ENCODE measurements at regions not wholly inside any gene's neighbourhood (a gene's known extent, or its start where the extent isn't known, plus 50 kb on each side); places are given as distances from the start of the nearest gene placed in this dataset.
"Not testable (repeated sequence)": the region's sequence is repeated elsewhere in the genome, so short reads cannot be mapped to it uniquely, and the experiment has no call there.

DNA sequence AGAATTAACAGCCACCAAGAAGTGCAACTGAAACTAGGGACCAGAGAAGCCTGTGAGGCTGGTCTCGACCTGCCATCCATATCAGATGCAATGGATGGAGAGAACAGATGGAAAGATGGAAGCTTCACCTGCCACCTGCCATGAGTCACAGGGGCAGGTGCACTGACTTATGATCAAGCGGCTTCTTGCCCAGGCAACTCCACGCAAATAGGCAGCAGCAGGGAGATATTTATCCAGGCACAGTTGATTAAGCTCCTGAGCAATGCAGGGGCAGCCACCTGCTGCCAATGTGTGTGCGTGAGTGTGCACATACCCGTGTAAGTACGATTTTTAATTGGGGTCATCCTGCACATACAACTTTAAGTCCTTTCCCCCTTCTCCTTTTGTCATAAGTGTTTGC lies 174.2 kb downstream of the PTPRU start:
- DNase-seq (ENCODE audit: low spot score), result no peak

DNA sequence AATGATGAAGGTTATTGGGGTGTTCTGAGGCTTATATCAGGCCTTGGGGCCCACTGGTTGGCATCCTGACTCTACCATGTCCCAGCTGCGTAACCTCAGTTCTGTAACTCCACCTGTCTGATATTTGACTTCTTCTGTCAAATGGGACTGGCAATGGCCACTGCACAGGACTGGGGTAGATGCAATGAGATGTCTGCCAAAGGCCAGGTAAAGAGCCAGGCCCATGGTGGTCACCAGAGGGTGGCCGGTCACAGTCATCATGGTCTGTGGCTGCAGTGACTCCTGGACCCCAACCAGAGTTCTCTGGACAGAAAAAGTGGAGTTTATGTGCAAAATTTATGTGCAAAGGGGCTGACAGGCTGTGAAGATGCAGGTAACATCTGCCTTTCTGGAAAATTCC lies 173.3 kb downstream of the PTPRU start:
- DNase-seq (ENCODE audit: low spot score), result no peak

DNA sequence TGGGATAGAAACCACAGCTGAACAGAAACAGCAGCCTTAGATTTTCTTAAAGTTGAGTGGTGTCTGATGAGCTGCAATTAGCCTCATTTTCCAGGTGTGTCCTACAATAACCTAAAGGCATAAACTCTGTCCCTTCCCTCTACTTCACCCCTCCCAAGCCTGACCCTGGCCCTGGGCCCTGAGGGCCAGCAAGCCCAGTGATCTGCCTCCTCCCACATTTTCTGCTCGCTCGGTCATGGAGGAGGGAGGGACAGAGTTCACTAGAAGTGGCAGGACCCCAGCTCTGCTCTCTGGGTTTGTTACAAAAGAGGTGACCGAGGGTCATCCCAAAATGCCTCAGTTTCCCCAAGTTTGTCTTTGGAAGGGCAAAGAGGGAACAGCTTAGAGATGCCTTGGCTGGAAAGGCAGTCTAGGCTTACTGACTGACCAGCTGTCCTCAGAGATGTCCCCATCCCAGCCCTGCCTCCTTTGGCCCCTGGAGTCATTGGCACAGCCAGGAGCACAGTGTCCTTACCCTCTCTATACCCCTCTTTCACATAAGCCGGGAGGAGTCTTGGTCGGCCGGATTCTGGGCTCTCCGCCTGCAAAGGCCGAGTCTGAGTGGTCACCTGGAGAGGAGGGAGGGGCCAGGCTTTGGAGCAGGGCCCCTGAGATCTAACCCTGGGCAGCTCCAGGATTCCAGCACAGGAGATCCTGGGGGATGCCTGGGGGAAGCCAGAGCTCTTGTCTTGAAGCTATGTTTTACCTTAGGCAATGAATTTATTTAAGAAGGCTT lies 172.7 kb downstream of the PTPRU start:
- DNase-seq (ENCODE audit: low spot score), result no peak

DNA sequence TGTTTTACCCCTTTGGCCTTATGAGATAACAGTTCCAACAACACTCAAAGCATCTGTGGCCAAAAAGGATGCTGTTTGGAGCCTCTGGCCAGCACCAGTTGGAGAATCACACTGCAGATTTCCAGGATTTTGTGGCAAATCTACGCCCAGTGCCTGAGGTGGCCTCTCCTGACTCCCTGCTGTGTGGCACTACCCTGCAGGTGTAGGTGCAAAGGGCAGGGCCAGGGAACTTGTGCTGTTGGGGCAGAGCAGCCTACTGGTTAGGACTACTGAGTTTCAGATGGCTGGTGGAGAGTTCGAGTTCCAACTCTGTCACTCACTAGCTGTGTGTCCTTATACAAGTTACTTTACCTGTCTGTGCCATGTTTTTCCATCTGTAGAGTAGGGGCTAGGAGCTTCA lies 170.5 kb downstream of the PTPRU start:
- no peak for DNase-seq (ENCODE audit: low spot score)

DNA sequence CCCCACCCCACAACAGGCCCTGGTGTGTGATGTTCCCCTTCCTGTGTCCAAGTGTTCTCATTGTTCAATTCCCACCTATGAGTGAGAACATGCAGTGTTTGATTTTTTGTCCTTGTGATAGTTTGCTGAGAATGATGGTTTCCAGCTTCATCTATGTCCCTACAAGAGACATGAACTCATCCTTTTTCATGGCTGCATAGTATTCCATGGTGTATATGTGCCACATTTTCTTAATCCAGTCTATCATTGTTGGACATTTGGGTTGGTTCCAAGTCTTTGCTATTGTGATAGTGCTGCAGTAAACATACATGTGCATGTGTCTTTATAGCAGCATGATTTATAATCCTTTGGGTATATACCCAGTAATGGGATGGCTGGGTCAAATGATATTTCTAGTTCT lies 163.9 kb downstream of the PTPRU start:
- not testable (repeated sequence) for DNase-seq (ENCODE audit: low spot score)

DNA sequence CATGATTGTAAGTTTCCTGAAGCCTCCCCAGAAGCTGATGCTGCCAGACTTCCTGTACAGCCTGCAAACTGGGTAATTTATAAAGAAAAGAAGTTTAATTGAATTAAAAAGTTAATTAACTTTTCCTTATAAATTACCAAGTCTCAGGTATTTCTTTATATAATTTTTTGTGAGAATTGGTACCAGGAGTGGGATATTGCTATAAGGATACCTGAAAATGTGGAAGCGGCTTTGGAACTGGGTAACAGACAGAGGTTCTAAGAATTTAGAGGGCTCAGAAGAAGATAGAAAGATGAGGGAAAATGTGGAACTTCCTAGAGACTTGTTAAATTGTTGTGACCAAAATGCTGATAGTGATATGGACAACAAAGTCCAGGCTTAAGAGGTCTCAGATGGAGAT lies 163.1 kb downstream of the PTPRU start:
- DNase-seq (ENCODE audit: low spot score), result no peak

DNA sequence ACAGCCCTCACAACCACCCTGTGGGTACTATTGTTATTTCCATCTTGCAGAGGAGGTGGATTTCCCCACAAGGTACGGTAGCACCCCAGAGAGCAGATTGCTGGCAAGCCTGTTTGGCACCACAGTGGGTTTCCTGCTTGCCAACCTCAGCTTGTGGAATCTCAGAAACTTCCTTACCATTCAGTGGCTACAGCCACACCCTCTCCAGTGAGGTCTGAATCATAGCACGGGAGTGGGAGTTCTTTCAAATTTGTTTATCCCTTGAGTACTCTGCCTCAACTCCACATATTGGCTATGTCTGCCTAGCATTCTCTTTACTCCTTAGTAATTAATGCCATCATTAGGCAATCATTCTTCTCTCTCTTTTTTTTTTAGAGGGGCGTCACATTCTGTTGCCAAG lies 162.1 kb downstream of the PTPRU start:
- no peak for DNase-seq (ENCODE audit: low spot score)

DNA sequence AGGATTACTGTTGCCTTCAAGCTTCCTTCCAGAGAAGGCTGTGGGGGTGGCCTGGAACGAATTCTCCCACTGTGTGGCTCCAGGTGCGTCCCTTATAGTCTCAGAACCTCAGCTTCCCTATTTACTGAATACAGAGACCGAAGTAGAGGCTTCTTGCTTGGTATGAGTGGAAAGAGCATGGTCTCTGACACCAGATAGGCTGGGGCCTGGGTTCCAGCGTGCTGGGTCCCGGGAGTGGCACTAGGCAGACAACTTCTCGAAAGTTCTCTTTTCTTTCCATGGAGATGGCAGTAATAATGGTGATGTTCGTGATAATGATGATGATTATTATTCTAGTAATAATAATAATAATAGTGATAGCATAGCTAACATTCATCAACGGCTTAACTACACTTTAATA lies 161.7 kb downstream of the PTPRU start:
- no peak for DNase-seq (ENCODE audit: low spot score)

DNA sequence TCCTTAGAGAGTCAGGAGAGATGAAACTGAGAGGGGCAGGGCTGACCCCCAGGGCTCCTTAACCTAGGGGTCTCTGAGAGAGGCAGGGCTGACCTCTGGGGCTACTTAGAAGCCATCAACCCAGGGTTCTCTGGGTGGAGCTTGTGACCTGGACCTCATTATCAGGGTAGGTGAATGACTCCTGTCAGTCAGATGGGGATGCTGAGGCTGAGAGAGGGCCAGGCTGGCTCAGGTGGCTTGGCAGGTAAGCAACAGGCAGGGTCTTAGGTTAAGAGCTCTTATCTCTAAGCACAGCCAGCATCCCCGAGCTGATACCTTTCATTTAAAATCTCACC lies 160.9 kb downstream of the PTPRU start:
- no peak for DNase-seq (ENCODE audit: low spot score)

DNA sequence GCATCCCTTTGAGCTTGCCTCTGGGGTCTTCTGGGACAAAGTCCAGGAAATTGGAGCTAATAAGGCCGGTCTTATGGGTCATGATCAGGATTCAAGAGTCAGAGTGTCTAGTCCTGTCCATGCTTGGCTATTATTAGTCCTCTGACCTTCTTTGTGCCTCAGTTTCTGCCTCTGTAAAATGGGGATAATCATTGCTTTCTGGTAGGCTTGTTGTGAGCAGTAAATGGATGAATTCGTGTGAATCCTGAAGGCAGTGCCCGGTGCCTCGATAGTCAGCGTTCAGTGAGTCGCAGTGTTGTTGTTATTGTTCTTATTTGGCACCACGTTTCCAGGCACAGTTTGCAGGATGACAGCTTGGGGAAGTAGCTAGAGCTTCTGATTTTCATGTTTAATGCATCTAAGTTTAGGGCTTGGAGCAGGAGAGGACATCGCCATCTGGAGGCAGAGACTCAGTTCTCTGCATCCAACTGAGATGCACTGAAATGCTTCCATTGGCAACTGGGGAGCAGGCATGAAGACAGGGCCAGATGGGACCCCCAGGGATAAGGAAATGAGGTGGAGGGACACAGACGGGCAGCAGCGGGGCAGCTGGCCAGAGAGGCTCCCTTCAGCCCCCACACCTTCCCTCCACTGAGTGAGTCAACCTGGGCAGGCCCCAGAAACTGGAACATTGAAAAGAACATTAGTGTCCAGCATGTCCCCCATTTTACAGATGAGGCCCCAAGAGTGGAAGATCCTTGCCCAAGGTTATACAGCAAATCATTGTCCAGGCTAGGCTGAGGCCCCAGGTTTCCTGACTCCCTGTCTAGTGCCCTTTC lies 160.3 kb downstream of the PTPRU start:
- DNase-seq (ENCODE audit: low spot score), result no peak

DNA sequence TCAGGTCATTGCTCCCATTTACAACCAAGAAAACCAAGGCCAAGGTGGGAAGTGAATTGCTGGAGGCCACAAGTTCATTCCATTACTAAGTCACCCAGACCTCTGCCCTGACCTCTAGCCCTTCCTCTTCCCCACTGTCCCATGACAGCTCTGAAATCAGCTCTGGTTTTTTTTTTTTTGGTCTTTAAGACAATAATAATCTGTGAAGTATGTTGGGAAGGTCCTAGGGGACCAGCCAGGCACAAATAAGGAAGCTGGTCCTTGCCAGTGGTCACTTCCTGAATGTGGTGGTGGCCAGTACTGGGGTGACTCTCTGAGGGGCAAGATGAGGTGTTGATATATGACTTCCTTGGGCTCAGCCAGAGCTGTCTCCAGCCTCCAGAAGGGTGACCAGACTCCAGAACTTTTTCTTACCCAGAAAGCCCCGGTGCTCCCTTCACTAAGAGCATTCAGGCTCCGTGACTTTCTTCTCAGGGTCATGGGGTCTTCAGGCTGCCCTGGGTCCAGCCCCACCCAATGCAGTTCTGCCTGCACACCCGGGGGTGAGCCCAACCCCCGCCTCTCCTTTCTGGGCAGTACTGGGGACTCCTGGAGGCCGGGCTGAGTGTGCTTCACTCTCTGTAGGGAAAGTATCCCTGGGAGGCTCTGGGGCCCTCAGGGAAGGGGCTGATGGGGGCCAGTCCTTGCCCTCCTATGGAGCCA lies 159.6 kb downstream of the PTPRU start:
- DNase-seq (ENCODE audit: low spot score), result no peak

DNA sequence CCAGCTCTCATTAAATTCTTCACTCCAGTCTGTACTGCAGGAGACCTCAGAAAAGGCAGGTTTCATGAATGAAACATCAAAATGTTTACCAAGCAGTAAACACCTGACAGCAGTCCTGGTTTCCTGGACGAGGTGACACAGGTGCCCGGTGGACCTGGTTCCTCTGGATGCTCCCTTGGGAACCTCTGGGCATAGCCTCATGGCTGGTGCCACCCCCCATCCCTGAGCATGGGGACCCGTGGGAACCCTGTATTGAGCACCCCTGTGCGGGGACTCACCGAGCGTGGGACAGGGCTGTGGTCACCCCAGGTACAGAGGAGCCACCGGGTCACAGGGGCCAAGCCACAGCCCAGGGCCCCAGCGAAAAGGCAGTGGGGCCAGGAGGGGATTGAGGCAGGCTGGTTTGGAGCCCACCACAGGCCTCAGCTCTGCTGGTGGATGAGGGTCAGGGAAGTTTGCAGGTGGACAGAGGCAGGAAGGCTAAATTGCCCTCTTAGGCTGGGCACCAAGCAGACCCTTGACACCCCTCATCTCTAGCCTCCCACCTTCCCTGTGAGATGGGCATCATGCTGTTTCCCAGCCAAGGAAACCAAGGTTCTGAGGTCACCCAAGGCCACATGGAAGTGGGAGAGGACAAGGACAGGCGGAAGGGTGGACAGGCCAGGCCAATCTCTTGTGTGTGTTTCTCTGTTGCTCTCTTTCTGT lies 158.4 kb downstream of the PTPRU start:
- DNase-seq (ENCODE audit: low spot score), result no peak

DNA sequence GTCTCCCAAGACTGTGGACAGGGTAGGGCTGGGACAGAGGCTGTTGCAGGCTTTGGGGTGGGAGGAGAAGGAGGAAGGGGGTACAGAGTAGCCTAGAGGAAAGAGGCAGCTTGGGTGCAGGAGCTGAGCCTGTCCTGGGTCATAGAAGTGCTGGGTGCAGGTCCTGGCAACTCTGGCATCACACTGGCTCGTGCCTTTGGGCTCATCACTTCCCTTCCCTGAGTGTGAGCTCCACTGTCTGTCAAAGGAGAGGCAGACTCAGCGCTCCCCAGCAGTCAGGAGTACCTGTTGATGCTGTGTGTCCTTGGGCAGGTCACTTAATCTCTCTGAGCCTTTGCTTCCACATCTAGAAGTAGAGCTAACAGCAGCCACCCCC lies 157.1 kb downstream of the PTPRU start:
- no peak for DNase-seq (ENCODE audit: low spot score)

DNA sequence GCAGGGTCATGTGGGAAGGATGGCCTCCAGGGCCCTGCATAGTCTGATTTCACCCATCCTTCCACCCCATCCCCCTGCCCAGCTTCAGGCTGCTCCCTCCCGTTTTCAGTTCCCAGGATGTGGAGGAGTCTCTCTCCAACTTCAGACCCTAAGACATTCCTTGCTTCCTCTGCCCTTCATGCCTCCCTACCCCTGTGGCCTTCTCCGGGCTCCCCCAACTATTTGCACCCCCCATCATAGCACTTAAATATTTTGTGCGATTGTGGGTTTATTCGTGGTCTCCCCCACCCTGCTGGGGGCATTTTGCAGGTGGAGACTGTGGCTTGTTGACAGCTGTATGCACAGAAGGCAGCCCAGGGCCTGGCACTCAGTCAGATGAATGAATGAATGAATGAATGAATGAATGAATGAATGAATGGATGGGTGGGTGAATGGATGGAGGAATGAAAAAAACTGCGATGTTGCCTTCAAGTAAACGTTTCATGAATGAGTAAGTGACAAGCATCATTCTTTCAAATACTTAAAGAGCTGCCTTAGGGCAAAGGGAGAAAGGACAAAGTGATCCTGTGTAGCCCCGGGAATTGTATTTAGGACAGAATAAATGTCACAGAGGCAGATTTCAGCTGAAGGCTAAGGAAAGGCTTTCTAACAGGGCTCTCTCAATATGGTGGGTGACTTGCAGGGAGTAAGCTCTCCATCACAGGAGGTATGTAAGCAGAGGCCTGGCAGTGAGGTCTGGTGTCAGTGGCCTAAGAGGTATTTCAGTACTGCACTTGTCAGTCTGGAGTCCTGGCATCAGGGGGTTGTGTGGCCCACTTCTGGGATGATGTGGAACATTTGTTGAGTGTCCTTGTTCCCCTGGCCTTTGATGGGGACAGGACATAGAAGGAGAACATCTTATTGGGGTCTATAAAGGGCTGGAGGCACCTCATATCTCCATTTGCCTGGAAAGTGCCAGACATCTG lies 156.4 kb downstream of the PTPRU start:
- no peak for DNase-seq (ENCODE audit: low spot score)

DNA sequence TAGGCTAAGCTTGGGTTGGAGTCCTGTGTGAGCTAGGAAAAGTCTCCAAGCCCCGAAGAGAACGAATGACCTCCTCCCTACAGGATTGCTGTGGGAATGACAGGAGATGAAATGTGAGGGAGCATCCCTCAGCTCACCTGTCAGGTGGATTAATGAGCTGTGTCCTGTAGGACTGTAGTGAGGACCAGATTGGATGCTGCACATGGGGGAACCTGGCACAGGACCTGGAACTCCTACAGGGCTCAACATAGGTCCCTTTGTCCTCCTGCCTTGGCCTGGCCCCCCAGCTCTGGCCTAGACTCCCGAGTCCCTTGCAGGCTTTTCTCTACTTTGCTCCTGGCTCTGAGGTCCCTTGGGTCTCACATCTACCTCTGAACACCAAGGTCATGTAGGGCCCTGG lies 155.7 kb downstream of the PTPRU start:
- DNase-seq (ENCODE audit: low spot score), result no peak

DNA sequence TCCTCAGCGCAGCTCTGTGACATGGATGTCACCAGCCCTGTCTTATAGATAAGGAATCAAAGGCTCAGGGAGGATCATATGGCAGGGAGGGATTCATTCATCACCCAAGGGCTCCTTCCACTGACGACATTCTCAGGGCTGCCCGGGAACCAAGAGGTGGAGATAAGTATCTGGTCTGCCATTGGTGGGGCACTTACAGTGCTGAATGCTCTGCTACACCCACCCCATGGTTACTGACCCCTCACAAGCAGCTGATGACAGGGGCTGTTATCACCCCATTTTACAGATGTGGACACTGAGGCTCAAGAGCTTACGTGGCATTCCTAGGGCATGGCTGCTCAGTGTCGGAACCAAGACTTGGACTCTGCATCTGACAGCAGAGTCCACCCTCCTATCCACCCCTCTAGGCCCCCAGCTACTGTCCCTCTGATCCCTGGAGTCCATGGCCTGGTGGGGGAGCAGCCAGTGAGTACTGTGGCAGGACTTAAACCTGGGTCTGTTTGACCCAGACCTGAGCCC lies 155.1 kb downstream of the PTPRU start:
- no peak for DNase-seq (ENCODE audit: low spot score)

DNA sequence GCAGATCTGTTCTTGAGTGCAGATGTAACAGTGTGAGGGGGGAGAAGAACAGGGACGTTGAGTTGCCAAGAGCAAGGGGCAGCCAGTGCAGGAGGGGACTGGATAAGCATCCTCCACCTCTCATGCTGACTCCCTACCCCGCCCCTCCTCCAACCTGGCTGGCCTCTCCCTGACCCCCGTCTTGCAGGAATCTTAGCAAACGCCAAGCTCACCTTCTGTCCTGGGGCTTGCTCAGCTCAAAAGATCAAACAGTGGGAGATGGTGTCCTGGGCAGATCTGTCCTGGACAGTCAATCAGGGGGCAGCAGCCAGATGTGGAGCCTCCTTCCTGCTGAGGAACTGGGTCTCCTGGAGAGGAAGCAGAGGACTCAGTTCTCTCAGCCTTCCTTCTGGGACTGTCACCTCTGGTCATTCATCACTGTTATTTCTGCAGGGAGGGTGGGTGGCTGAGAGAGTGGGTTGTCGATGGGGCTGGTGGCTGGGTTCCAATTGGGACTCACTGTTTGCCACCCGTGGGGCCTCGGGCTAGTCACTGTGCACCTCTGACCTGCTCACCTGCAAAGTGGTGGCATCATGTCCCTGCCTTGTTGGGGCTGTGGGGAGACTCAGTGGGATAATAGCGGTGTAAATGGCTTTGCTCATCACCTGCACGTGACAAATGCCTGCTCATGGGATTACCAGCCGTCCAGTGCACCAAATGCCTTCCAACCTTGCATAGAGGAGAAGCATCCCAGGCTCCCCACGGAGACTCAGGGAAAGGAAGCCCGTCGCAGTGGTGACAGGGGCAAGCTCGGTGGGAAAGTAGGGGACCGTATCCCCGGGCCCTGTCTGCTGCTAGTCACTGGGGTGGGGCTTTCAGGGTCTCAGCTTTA lies 154.4 kb downstream of the PTPRU start:
- DNase-seq (ENCODE audit: low spot score), result no peak

DNA sequence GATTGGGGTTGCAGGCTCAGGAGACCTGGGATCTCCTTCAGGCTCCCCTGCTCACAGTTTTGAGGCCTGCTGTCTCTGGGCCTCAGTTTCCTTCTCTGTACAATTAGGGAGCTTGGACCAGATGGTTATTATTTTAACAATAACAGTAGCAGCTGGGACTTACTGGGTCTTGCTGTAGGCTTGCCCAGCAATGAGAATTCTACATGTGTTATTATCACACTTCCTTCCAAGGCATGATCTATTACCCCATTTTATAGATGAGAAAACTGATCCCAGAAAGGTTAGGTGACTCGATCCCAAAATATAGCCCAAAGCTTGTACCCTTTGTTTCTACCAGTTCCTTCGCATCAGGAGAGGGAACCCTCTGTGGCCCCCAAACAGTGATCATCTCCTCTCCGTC lies 153.8 kb downstream of the PTPRU start:
- no peak for DNase-seq (ENCODE audit: low spot score)

DNA sequence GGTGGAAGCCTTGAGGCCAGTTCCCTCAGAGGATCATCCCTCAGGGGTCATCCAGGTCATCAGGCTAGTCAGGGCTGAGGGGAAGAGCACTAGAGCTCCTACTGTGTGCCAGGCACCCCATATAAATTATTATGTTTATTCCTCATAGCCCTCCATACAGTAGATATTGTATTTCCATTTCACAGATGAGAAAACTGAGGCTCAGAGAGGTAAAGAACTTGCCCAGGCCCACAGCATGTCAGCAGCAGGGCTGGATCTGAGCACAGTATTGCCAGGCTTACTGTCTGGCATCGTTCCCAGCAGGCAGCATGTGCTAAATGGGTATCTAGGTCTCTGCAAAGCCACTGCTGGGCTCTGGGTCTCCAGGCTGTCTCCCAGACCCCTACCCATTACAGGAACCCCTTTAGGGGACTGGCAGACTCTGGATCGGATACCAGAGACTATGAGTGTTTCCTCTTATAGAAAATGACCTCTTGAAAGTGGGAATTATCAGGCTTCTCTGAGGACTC lies 153.3 kb downstream of the PTPRU start:
- no peak for DNase-seq (ENCODE audit: low spot score)

DNA sequence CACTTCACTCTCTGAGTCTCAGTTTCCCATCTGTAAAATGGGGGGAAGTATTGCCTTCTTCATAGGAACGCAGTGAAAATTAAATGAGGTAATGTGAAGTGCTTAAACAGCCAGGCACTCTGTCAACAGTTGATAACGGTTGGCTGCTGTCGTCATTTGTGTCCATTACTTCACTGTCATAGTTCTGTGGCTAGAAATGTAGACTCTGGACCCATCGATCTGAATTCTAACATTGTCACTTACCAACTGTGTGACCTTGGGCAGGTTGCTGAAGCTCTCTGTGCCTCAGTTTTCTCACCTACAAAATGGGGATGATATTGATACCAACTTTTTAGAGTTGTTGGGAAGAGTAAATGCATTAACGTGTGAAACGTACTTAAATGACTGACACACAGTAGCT lies 152.6 kb downstream of the PTPRU start:
- no peak for DNase-seq (ENCODE audit: low spot score)

Measured in COLO829 (cell line).